Stomach (tissue), 8 donors: ENCODE measurements at regions not wholly inside any gene's neighbourhood (a gene's known extent, or its start where the extent isn't known, plus 50 kb on each side); places are given as distances from the start of the nearest gene placed in this dataset.

Experiments
- DNase-seq, 2 donors: peaks; one replicate each; pipeline versions ENCODE4 v3.0.0 to v3.0.0-alpha.2; 2013 to 2019
- H3K27ac ChIP-seq, 5 donors: fragments of 200-600 bp in 4 of 5; sonication (generic) in 4 of 5; one replicate each; pipeline ENCODE4 v1.5.1; 2013 to 2019; ENCODE audit warnings: mild to moderate bottlenecking in 1 of 5, moderate library complexity in 1 of 5
- H3K27me3 ChIP-seq, 3 donors: fragments of 200-600 bp; sonication (generic); one replicate each; pipeline ENCODE4 v1.5.1; 2017 to 2019; ENCODE audit warnings: mixed run types in 1 of 3
- H3K36me3 ChIP-seq, 4 donors: fragments of 200-600 bp; sonication (generic); 1 replicate in 3 of 4; 2 replicates in 1 of 4; pipeline ENCODE4 v1.5.1; 2016 to 2019
- H3K4me1 ChIP-seq, 4 donors: fragments of 200-600 bp; sonication (generic); one replicate each; pipeline ENCODE4 v1.5.1; 2016 to 2019
- H3K4me3 ChIP-seq, 4 donors: fragments of 200-600 bp; sonication (generic) in 3 of 4; one replicate each; pipeline ENCODE4 v1.5.1; 2016 to 2019; ENCODE audit warnings: mild to moderate bottlenecking in 1 of 4
- H3K9me3 ChIP-seq, 4 donors: fragments of 200-600 bp; sonication (generic); one replicate each; pipeline ENCODE4 v1.5.1; 2016 to 2019
- EP300 ChIP-seq: sonication (generic); formaldehyde crosslinking; IDR thresholded peaks from one replicate; pipeline ENCODE4 v1.6.1; 2017; ENCODE audit warnings: antibody characterized with exemption
- POLR2A ChIP-seq, 4 donors: fragments of 450-650 bp; IDR thresholded peaks; one replicate each; pipeline ENCODE4 v1.6.1; 2016; ENCODE audit warnings: antibody characterized with exemption in 4 of 4, control low read depth in 2 of 4, mild to moderate bottlenecking in 1 of 4, moderate library complexity in 1 of 4
- POLR2AphosphoS5 ChIP-seq, 3 donors: sonication (generic); formaldehyde crosslinking; IDR thresholded peaks; one replicate each; pipeline ENCODE4 v1.6.1; 2016; ENCODE audit warnings: antibody characterized with exemption in 3 of 3
- WGBS, 5 donors: extraction: QIAGEN DNeasy Blood & Tissue Kit in 3 of 5; methylation state at CpG; one replicate each; pipeline versions ENCODE4 v1.1.5 to v1.1.7; 2013 to 2018; 5-methylcytosine and 5-hydroxymethylcytosine counted together
- intact Hi-C: fragments of 100-400 bp; cut with DNase I; formaldehyde crosslinking; loops from one replicate; pipeline ENCODE4 v1.15.1; 2023; ENCODE audit warnings: low total_unique reads
- TF ChIP-seq, protein P1 (sequence below), 7 experiments: fragments of 450-650 bp in 4 of 7; fragments of 200-600 bp in 3 of 7; sonication (generic) in 3 of 7; IDR thresholded peaks; one replicate each; pipeline ENCODE4 v1.5.1; 2016 to 2019; ENCODE audit warnings: antibody characterized with exemption in 7 of 7, control low read depth in 2 of 7, mild to moderate bottlenecking in 1 of 7
- donor health status: healthy with polysubstance abuse.
- donor health status: Bipolar disorder and iron deficiency.
- donor health status: healthy.

DNA sequence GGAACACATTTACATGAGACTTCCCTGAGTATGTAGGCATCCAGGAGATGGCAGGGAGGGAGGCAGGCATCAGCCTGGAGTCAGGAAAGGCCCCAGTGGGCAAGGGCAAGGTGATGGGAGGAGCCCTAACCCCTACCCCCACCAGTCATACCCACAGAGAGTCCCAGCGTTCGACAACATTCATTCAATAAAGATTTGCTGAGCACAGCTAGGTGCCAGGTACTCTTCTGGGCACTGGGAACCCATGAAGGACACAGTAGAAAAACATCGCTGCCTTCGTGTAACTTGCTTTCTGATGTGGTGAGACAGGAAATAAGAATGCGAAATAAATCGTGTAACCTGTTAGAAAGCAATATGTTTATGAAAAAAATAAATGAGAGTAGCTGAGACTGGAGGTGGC is 77.3 kb upstream of the GADD45A start:
- intact Hi-C loops: no loop called here
- WGBS, 5 donors: 85 to 93% (median 86%) methylated on average over 6 of the region's 6 CpGs

DNA sequence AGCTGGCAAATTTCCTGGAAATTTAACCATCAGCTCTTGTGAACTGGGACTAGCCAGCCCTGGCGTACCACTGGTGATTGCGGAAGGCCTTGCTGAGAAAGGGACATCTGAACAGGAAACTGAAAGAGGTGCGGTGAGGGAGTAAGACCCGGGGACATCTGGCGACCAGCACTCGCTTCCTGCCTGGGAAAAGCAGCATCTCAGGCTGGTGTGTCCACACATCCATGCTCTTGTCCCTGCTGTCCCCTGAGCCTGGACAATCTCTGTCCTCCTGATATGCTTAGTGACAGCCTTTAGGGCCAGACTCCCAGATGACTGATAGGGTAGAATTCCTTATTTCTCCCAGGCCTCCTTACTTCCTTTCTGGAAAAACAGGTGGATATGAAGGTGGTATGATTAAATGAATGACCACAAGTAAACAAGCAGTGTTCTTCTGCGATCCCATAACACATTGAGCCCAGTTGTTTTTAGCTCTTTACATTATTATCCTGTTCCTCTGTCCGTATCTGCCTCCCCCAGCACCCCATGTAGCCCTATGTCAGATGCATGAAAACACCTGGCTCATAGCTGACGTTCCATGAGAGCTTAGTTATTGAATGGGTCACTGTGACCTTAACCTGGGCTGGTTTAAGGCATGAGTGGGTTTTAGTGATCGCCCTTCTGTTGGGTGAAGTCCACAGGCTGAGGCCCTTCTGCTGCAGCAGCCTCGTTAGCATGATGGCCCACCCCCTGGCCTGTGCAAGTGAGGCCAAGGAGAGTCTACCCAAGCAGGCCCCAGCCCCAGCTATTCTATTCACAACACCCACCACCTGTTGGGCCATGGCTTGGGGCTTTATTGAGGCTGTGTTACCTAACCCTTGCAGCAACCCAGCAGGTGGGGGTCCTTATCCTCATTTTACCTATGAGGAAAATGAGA is 76.1 kb upstream of the GADD45A start:
- WGBS, 5 donors: 71 to 87% (median 80%) methylated on average over 11 of the region's 11 CpGs
- Histone ChIP-seq H3K4me3 (no peak overlapping the region), H3K9me3 (no peaks in the 10 kb centered on the region), H3K27ac (peak overlapping the region in 1 of 5 donors; percentile 38), H3K36me3 (no peaks in the 10 kb centered on the region), H3K27me3 (no peaks in the 10 kb centered on the region), H3K4me1 (peaks cover 0 to 7% (median 2%) of the 10 kb centered on the region in 4 donors)
- TF ChIP-seq POLR2A (IDR thresholded peaks at IDR 0.05) (no peak), EP300 (no peak), POLR2AphosphoS5 (IDR thresholded peaks at IDR 0.05) (no peak)
- TF ChIP-seq, protein P1, sequence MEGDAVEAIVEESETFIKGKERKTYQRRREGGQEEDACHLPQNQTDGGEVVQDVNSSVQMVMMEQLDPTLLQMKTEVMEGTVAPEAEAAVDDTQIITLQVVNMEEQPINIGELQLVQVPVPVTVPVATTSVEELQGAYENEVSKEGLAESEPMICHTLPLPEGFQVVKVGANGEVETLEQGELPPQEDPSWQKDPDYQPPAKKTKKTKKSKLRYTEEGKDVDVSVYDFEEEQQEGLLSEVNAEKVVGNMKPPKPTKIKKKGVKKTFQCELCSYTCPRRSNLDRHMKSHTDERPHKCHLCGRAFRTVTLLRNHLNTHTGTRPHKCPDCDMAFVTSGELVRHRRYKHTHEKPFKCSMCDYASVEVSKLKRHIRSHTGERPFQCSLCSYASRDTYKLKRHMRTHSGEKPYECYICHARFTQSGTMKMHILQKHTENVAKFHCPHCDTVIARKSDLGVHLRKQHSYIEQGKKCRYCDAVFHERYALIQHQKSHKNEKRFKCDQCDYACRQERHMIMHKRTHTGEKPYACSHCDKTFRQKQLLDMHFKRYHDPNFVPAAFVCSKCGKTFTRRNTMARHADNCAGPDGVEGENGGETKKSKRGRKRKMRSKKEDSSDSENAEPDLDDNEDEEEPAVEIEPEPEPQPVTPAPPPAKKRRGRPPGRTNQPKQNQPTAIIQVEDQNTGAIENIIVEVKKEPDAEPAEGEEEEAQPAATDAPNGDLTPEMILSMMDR (IDR thresholded peaks at IDR 0.05): no peak
- intact Hi-C loops: no loop called here
- DNase-seq: peak in 1 of 2 donors; percentile 40

More for the DNA sequence above, 77.3 kb upstream of the GADD45A start:
- Histone ChIP-seq H3K9me3 (no peaks in the 10 kb centered on the region), H3K4me3 (no peak overlapping the region), H3K27me3 (no peaks in the 10 kb centered on the region), H3K27ac (no peak overlapping the region), H3K36me3 (no peaks in the 10 kb centered on the region), H3K4me1 (peaks cover 0 to 2% (median under 1%) of the 10 kb centered on the region in 4 donors)
- TF ChIP-seq POLR2A (IDR thresholded peaks at IDR 0.05): no peak
- TF ChIP-seq, protein P1 (IDR thresholded peaks at IDR 0.05): no peak
- DNase-seq: no peak

DNA sequence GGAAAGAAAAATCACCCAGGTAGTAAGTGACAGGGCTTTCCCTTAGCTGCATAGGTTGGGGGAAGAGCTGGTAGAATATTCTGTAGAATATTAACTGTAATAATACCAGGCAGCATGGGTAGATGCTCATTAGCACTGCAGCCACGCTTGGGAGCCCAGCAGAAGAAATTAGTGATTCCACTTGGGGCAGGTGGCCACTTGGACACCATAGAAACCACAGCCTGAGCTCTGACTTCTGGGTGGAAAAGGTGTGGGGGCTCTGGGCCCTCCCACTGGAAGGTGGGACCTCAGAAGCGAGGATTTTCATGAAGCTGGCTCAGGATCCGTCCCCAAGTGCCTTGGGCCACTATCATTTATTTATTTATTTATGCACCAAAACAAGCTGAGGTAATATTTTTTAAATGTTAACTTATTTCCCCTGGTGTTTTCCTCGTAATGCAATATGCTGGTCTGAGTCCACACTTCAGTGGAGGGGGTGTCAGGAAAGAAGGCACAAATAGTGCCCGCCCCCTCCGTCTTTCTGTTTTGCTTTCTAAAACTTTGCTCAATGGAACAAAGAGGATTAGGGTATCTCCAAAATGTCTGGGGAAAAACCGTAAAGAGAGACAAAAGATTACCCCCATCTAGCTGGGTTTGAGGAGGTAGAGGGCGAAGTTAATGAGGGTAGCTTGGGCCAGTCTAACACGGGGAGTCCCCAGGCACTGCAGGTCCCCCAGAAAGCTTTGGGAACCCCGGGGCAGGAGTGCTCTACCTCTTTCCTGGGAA is 75.2 kb upstream of the GADD45A start:
- H3K9me3 ChIP-seq: no peaks in the 10 kb centered on the region
- H3K36me3 ChIP-seq: no peaks in the 10 kb centered on the region
- H3K4me1 ChIP-seq: peaks cover 0 to 11% (median 2%) of the 10 kb centered on the region in 4 donors
- 77 to 96% (median 87%) methylated on average over 10 of the region's 10 CpGs for WGBS, 5 donors
- no peaks in the 10 kb centered on the region for H3K27me3 ChIP-seq
- TF ChIP-seq POLR2A (IDR thresholded peaks at IDR 0.05): no peak
- TF ChIP-seq, protein P1 (IDR thresholded peaks at IDR 0.05): no peak
- H3K4me3 ChIP-seq: no peak overlapping the region
- no peak for DNase-seq
- no peak overlapping the region for H3K27ac ChIP-seq
- intact Hi-C loops: no loop called here

DNA sequence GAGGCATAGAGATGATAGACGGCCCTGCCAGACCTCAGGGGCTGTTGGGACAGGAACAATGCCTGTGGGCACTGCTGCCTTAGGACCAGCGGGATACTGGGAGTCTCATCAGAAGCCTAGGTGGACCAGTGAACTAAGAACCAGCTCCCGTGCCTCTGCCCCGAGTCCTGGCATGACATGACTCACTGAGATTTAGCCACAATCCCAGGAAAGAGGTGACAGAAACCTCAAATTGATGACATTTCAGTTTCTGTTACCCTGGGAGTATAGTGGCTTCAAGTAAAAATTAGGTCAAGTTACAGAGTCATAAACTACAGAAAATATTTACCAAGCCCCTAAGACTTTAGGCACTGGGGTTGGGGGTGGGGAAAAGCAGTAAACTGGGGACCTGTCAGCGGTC is 74.6 kb upstream of the GADD45A start:
- Histone ChIP-seq H3K4me1 (peaks cover 0 to 11% (median 2%) of the 10 kb centered on the region in 4 donors), H3K4me3 (no peak overlapping the region), H3K36me3 (no peaks in the 10 kb centered on the region), H3K27me3 (no peaks in the 10 kb centered on the region), H3K9me3 (no peaks in the 10 kb centered on the region), H3K27ac (no peak overlapping the region)
- 83 to 91% (median 86%) methylated on average over 5 of the region's 5 CpGs for WGBS, 5 donors
- no peak for TF ChIP-seq POLR2A (IDR thresholded peaks at IDR 0.05)
- no peak for TF ChIP-seq EP300
- TF ChIP-seq, protein P1 (IDR thresholded peaks at IDR 0.05): no peak
- TF ChIP-seq POLR2AphosphoS5 (IDR thresholded peaks at IDR 0.05): no peak
- DNase-seq: no peak
- intact Hi-C loops: no loop called here
